GM18499 (cell line): ENCODE measurements at regions not wholly inside any gene's neighbourhood (a gene's known extent, or its start where the extent isn't known, plus 50 kb on each side); places are given as distances from the start of the nearest gene placed in this dataset.

Experiments used
- ATAC-seq: cut with Tn5 transposase; IDR thresholded peaks from one replicate; pipeline ENCODE4 v1.9.1; 2021; ENCODE audit warnings: moderate number of reproducible peaks; ENCODE audit not compliant: insufficient read depth, unreplicated experiment

DNA sequence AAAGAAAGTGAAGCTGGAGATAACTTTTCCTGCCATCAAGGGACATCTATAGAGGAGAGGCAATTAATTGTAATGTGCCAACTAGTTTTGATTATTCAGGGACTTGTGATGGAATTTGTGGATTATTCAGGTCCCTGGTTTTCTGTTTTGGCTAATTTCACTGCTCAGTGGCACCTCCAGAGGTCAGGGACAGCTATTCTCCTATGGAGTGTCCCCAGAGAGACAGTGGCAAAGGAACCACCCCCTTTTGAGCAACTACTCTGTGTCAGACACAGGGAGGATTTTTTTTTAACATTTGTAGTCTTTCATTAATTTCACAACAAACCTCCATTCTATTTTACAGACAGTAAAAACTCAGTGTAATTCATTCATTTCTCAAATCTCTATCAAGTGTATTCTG is 206.0 kb upstream of the SPRED2 start:
- no peak for ATAC-seq

DNA sequence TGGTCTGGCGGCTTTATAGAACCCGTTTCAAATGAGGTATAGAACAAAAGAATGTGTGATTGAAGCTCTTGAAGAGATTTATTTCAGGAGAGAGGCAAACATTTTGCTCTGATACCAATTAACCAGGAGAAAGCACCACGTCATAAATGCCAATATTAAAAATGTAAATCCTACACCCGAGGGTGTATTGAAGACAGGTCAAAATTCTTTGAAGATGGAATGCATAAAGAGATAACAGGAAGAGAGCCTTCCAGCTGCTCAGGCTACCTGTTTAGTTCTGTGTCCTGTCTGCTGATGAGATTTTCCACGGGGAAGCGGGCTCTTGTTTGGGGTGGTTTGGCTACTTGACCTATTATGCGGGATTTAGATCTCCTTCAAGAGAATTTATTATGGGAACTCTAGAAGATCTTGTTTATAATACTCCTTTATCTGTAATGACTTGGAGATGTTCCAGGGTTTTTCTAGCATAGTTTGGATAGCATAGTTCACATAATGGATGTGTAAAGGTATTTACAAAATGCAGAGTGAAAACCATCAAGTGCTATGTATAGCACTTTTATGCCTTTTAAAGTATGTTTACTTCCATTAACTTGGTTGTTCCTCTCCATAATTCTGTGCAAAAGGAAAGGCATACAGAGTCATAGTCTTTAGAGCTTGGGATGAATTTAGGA is 204.5 kb upstream of the SPRED2 start:
- ATAC-seq: no peak

DNA sequence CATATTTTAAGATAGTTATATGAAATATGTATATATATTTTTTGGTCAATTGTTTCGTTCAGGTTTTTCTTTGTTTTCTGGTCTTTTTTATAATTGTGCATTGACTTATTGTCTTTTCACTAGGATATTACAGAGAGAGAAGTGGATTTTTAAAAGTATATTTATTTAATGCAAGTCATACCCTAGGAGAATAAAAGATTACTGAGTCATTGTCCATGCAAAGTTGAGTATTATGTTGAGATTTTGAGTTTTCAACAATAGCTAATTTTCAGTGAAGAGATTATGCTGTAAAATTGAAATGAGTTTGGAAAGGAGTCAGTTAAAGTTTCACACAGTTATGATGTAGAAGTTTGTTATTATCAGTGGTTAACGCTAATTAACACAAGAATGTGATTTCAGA is 203.6 kb upstream of the SPRED2 start:
- ATAC-seq: no peak

DNA sequence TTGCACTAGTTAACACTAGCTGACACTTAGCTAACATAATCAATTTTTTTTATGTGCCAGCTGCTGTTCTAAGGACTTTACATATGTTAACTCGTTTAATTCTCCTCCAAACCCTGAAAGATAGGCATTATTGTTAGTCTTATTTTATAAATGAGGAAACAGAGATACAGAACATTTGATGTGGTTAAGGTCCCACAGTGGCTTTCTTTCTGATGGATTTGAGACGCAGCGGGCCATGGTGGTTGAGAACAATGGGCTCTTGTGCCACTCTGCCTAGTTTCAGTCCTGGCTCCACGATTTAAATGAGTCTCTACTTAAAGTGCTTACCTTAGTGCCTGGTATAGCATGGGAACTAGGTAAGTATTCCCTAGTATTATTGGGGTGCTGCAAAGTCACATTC is 201.9 kb upstream of the SPRED2 start:
- ATAC-seq: no peak

DNA sequence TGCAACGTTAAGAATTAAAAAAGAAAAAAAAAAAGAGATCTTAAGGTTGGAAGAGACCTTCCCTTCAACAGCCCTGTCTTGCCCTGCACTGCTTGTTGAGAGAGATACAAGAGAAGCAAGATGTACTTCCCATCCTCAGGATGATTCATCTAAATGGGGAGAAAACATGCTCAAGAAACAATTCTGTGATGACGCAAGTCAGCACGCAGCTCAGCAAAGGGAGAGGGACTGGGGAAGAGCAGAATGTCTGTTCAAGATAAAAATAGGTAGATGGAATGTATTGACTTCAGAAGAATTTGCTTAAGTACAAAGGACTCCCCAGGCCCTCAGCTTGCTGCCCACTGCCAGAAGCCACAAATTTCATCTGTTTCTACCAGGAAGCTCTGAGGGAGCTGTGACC is 198.2 kb upstream of the SPRED2 start:
- ATAC-seq: no peak

DNA sequence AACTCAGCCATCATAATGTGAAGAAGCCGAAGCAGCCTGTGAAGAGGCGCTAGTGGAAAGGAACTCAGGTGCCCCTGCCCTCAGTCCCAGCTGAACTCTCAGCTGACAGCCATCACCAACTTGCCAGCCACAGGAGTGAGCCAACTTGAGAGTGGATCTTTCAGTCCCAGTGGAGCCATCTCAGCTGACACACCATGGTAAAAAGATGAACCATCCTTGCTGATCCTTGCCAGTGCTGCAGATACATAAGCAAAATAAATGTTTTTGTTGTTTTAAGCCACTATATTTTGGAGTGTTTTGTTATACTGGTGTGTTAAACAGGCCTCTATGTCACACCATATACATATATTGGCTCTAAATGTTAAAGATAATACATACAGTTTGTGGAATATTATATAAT is 195.8 kb upstream of the SPRED2 start:
- no peak for ATAC-seq

DNA sequence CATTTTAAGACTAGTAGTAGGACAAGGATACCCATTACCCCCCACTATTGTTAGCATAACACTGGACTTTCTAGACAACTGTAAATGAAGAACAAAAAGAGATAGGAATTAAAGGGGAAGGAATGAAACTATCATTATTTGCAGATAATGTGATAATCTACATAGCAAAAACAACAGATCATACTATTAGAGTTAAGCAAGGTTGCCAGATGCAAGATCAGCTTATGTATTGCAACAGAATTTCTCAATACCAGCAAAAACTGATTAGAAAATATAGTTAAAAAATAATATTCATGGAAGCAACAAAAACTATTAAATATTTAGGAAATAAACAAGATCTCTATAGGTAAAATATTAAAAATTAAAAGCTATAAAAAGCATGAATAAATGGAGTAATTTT is 194.4 kb upstream of the SPRED2 start:
- no peak for ATAC-seq

DNA sequence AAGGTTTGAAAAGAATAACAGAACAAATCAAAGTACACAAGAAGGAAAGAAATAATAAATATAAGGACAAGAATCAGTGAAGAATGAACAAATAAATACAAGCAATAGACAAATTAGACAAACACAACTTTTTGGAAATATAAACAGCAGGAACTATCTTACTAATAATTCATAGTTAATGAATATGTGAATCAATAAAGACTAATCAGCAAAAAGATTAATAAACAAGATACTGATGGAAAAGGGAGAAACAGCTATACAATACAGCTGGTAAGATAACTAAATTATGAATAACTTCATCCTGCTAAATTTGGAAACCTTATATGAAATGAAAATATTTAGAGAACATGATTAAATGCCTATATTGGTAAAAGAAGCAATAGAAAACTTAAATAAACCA is 193.6 kb upstream of the SPRED2 start:
- ATAC-seq: no peak

DNA sequence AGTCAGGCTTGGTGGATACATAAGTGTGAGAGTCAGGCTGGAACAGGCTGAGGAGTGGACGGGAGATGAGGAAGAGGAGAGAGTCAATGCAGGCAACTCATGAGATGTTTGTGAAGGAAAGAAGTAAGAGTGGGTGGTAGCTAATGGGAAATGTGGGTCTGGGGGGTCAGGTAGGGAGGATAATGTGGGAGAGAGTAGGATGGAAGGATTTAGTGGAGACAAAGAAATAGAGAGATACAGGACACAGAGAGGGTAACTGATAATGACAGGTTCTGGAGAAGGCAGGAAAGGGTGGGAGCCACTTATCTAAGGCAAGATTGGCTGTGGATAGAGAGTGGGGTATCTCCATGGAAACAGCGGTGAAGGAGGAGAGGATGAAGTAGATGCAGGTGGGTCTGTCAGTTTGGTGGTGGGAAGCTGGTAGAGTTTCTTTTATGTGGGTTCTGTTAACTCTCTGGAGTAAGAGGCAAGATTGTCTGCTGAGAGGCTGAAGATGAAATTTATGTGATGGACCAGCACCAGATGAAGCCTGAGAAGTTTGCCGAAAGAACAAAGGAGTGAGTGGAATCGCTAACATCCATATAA is 190.6 kb upstream of the SPRED2 start:
- ATAC-seq: no peak

DNA sequence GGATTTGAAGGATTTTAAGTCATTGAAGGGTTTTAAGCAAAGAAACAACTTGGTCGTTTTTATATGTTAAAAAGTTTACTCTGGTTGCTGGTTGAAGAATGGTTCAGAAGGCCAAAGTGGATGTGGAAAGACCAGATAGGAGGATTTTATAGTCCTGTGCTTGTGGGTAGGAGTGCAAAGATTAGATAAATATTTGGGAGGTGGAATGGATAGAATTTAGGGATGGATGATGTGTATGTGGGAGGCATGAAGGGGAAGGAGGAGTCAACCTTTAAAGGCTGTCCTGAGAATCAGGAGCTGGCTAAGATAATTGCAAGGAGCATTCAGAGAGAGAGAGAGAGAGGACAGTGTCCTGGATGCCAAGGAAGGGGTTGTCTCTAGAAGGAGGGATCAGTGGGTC is 190.1 kb upstream of the SPRED2 start:
- no peak for ATAC-seq

DNA sequence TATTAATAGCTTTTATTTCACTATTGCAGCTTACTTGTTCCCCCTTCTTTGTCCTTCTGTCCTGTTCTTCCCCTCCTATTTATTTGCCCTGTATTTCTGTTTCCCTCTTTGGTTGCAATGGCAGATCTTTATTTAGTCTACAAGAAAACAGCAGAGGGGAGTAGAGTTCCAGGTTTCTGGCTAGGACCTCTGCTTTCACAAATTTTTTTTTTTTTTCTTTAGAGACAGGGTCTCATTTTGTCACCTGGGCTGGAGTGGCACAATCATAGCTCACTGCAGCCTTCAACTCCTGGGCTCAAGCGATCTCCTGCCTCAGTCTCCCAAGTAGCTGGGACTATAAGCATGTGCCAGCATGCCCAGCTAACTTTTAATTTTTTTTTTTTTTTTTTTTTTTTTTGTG is 188.1 kb upstream of the SPRED2 start:
- no peak for ATAC-seq

DNA sequence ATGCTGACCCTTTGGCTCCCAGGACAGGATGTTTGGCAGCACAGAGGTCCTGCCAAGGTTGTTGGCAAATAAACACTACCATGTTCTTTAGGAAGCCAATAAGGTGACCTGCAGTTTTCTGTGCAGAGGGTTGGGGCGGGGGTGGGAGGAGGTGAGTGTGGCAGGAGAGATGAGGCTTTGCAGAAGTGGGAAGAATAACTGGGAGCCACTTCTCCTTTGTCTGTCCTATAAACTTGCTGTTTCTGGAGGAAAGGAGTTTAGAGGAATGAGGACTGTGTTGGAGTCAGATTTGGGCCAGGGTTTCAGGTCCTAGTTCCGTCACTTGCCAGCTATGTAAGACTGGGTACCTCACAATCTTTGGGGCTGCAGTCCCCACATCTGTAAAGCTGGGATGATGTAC is 187.6 kb upstream of the SPRED2 start:
- ATAC-seq: no peak

DNA sequence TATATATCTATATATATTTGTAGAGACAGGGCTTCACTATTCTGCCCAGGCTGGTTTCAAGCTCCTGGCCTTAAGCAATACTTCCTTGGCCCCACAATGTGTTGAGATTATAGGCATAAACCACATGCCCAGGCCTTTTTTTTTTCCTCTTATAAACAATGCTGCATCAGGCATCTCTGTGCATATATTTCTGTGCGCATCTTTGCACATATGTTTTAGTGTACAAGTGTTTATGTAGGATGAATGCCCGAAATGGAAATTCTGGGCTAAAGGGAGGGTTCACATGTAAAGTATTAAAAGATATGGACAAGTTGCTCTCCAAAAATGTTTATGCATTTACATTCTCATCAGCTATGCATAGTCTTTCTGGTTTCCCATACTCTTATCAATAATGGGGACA is 183.2 kb upstream of the SPRED2 start:
- no peak for ATAC-seq

DNA sequence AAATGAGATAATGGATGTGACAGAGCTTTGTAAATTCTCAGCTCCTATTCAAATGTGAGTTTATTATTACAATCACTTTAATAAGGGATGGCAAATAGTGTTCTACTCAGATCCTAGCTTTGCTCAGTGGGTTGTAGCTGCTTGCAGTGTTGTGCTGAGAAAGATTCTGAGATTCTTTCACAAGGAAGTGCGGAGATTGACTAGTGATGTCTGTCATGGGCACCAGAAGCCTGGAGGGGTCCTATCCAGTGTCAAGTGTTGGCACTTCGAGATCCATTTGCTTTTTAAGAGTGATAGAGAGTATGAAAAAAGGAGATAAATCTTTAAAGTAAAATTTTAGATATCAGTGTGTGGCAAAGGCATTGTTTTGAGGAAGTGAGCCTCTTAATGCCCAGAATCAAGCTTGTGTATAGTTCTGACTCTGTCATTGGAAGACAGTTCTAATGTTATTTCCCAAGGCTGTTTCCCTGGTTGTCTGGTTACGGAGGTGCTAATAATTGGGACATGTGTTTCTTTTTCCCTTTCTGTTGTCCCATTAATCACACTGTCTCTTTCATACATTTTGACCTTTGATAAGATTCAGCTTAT is 181.7 kb upstream of the SPRED2 start:
- ATAC-seq: no peak

DNA sequence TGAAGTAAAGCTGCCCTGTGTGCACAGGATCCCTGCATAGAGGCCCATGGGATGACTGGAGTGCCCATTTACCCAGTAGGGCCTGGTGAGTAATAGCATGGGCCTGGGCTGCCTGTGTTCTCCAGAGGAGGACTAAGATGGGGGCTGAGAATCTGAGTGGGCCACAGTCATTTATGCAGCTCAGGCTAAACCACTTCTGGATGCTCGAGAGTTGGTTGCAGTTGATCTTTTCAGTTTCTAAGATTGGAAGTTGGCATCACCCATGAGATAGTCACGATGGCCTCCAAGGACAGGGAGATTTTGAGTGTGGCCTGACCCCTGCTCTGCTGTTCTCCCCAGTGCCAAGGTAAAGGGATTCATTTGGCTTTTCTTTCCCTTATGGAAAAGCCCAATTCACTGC is 179.1 kb upstream of the SPRED2 start:
- no peak for ATAC-seq

DNA sequence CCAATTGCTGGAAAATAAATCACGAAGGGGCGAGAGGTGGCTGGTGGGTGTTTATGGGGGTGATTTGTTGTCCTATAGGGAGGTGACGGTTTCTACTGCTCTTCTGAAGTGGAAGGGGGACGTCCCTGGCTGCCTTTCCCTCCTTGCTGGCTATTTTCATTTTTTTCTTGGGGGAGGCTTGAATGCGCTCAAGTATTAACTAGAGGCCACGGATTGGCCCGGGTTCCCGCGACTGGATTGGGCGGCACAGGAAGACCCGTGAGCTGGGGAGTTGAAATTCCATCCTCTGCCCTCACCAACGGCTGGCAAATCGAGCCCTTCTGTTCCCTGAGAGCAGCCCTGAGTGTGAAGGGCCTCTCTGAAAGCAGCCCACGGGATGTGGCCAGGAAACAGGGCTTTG is 176.5 kb upstream of the SPRED2 start:
- ATAC-seq: no peak

DNA sequence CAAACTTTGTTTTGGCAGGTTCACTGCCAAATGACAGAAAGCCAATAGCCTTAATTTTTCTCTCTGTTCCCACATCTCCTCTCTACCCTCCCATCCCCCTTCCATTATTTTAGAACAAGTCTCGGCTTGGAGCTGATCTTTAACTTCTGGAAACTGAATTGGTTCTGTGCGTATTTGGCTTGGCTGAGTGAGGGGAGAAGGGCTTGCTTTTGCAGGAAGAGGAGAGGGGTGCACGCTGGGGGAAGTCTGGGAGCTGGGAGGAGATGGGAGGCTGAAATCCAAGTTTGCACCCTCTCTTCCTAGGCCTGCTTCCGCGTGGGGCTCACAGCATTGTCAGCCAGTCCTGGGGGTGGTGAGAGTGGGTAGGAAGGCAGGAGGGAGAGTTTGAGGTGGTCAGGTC is 176.1 kb upstream of the SPRED2 start:
- no peak for ATAC-seq

DNA sequence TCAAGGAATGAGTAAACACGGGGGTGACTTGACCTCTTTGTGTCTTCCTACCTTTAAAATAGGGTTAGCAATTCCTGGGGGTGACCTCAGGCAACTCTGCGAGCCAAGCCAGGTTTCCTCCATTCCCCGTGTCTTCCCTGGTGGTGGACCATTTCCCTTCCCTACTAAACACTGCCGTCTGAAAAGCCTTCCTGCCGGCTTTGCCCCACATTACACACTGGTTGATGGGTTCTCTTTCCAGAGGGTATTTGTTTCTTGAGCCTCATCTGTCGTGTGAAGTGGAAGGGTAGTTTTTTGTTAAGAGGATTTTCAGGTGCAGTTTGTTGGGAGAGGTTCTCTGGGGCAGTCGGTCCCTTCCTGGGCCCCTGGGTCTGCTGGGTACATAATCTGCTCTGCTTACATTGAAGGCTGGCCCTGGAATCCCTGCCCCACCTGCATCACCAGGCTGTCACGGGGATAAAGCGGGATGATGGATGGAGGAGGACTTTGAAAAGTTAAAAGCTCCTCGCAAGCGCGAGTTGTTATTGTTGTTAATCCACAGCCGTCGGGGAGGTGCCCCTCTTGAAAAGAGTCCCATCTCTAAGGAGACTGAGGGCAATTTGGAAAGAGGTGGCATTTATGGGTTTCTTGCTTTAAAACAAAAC is 175.4 kb upstream of the SPRED2 start:
- no peak for ATAC-seq

DNA sequence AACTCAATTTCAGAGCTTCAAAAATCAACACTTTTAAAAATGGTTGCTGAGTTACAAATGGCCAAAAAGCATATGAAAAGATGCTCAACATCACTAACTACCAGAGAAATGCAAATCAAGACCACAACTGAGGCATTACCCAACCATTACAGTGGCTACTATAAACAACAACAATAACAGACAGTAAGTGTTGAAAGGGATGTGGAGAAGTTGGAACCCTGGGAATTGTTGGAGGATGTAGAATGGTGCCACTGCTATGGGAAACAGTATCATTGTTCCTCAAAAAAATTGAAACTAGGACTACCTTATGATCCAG is 173.3 kb upstream of the SPRED2 start:
- no peak for ATAC-seq

DNA sequence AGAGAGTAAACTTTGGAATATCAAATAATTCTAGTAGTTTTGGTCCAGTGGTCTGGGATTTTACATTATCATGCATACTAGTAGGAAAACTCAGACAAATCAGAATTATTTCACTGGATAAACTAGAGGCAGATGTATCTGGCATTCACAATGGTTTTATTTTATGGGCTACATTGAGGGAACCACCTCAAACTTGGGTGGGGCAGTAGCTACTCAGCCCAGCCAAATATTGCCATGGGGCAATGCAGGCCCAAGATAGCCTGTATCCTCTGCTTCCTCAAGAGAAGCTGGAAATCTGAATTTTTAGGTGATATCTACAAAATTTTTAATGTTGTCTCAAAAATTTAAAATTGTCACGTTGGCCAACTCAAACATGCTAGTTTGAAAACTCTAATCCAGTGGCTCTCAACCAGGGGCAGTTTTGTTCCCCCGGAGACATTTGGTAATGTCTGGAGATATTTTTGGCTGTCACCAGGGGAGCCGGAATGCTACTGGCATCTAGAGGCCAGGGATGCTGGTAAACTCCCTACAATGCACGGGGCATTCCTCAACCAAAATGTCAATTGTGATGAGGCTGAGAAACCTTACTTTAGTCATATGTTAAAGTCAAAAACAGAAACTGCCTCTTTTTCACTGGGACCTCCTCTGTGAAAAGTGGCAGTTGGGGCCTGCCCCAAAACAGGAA is 172.8 kb upstream of the SPRED2 start:
- ATAC-seq: no peak

DNA sequence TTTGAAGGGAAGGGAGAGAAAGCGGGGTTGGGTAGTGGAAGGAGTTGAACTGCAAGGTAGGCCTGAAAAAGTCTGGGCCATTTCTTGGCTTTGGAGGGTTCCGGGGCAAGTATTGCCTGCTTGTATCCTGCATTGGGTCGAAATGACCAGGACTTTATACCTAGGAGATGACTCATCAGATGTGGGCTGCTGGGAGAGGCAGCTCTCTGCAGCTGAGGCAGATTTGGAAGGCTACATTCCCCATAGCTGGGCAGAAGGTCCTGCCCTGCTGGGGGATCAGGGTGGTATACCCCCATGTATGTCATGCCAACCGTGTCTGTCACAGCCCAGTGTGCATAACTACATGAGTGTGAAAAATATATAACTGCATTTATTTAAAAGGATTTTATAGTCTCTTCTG is 171.8 kb upstream of the SPRED2 start:
- no peak for ATAC-seq
